ENCODE measurements at regions not wholly inside any gene's neighbourhood (a gene's known extent, or its start where the extent isn't known, plus 50 kb on each side); places are given as distances from the start of the nearest gene placed in this dataset.

DNA sequence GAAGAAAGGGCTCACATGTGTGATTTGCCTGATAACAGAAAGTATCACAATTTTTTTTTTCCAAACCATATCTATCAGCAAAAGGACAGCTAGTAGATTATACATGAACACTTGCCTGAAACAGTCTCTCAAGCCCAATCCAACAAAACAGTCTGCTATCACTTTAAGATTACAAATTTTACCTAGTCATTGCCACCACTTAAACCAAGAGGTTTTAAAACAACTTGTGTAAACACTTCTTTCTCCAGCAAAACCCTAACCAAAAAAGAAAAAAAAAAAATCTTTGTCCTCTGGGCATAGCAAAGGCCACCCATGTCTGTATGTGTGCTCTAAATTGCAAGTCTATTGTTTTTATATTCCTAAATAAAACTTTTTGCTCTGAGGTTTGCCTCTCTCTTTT lies 1568.4 kb downstream of the GRIK2 start:
- no peaks in the 10 kb centered on the region for H3K27me3 ChIP-seq
- no peaks in the 10 kb centered on the region for H3K9me3 ChIP-seq
- no peak overlapping the region for H3K4me3 ChIP-seq
- H3K36me3 ChIP-seq, result no peaks in the 10 kb centered on the region
- no peak for DNase-seq
- intact Hi-C loops (cut with DNase I), result no loop called here
- no peak for ATAC-seq
- TF ChIP-seq, protein P1, sequence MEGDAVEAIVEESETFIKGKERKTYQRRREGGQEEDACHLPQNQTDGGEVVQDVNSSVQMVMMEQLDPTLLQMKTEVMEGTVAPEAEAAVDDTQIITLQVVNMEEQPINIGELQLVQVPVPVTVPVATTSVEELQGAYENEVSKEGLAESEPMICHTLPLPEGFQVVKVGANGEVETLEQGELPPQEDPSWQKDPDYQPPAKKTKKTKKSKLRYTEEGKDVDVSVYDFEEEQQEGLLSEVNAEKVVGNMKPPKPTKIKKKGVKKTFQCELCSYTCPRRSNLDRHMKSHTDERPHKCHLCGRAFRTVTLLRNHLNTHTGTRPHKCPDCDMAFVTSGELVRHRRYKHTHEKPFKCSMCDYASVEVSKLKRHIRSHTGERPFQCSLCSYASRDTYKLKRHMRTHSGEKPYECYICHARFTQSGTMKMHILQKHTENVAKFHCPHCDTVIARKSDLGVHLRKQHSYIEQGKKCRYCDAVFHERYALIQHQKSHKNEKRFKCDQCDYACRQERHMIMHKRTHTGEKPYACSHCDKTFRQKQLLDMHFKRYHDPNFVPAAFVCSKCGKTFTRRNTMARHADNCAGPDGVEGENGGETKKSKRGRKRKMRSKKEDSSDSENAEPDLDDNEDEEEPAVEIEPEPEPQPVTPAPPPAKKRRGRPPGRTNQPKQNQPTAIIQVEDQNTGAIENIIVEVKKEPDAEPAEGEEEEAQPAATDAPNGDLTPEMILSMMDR (IDR thresholded peaks at IDR 0.05), result no peak
- TF ChIP-seq POLR2A (IDR thresholded peaks at IDR 0.05), result no peak
- no peaks in the 10 kb centered on the region for H3K4me1 ChIP-seq
- H3K27ac ChIP-seq, result no peak overlapping the region

DNA sequence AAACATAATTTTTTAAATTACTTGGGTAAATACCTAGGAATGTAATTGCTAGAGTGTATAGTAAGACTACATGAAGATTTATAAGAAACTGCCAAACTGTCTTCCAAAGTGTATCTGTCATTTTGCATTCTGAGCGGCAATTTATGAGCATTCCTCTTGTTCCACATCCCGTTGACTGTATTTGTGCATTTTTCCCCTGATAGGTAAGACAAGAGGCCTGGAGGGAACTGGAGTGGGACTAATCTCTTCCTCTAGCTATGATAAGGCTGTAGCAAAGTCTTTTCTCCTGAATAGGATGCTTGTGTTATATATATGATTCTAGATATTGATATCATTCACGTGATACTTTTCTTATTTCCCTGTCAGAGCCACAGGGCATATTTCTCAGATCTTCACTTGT lies 1557.5 kb downstream of the GRIK2 start:
- no peak for ATAC-seq
- Histone ChIP-seq H3K4me1 (no peaks in the 10 kb centered on the region), H3K9me3 (no peaks in the 10 kb centered on the region), H3K27me3 (peaks cover 0 to 4% of the 10 kb centered on the region in 2 donors), H3K36me3 (no peaks in the 10 kb centered on the region), H3K4me3 (no peak overlapping the region), H3K27ac (no peak overlapping the region)
- DNase-seq, result no peak
- intact Hi-C loops (cut with DNase I), result no loop called here
- WGBS (ENCODE audit: insufficient coverage, low coverage, low lambda C conversion rate, missing lambda C conversion rate), result 43% methylated on average over 3 of the region's 3 CpGs
- TF ChIP-seq, protein P1 (IDR thresholded peaks at IDR 0.05), result no peak
- no peak for TF ChIP-seq POLR2A (IDR thresholded peaks at IDR 0.05)

DNA sequence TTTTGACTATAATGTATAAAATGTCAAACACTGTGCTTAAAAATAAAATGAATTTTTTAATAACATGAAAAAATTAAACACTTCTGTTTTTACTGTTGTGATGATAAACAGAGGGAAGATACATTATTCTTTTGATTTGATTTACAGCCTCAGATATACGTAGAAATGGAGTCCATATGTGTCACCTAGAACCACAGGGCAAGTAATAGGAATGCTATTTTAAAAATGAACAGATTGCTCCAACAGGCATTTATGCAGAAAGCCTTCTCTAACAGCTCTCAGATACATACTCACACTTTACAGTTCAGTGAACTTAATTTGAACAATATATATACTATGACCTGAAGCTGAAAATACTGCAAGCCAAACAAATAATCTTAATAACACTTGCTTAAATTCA lies 1551.0 kb downstream of the GRIK2 start:
- no peak overlapping the region for H3K27ac ChIP-seq
- TF ChIP-seq, protein P1 (IDR thresholded peaks at IDR 0.05), result no peak
- no peak for TF ChIP-seq POLR2A (IDR thresholded peaks at IDR 0.05)
- 24% methylated on average over 1 of the region's 1 CpG for WGBS (ENCODE audit: insufficient coverage, low coverage, low lambda C conversion rate, missing lambda C conversion rate)
- H3K9me3 ChIP-seq, result no peaks in the 10 kb centered on the region
- no peak for DNase-seq
- ATAC-seq, result no peak
- no peaks in the 10 kb centered on the region for H3K4me1 ChIP-seq
- H3K4me3 ChIP-seq, result no peak overlapping the region
- H3K27me3 ChIP-seq, result no peaks in the 10 kb centered on the region
- intact Hi-C loops (cut with DNase I), result no loop called here
- no peaks in the 10 kb centered on the region for H3K36me3 ChIP-seq

DNA sequence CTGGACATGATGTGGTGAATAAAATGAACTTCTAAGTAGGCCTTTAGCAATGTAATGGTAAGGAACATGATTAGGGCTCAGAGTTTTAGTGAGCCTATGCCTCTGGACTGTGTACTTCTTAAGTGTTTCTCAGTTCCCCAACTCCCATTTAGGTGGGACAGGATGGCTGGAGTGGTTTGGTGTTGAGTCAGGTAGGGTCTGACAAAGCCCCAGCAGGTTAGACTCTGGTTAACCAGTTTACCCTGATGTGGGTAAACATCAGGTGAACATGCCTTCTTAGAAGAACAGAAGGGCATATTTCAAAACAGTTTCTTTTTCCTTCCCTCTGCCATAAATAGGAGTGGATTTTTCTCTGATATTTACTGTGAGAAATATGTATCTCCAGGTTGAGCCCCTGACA lies 1548.7 kb downstream of the GRIK2 start:
- no peak for TF ChIP-seq POLR2A (IDR thresholded peaks at IDR 0.05)
- TF ChIP-seq, protein P1 (IDR thresholded peaks at IDR 0.05), result no peak
- intact Hi-C loops (cut with DNase I), result no loop called here
- H3K27me3 ChIP-seq, result no peaks in the 10 kb centered on the region
- H3K27ac ChIP-seq, result no peak overlapping the region
- H3K4me3 ChIP-seq, result no peak overlapping the region
- ATAC-seq, result no peak
- H3K9me3 ChIP-seq, result no peaks in the 10 kb centered on the region
- H3K36me3 ChIP-seq, result no peaks in the 10 kb centered on the region
- DNase-seq, result no peak
- no peaks in the 10 kb centered on the region for H3K4me1 ChIP-seq

DNA sequence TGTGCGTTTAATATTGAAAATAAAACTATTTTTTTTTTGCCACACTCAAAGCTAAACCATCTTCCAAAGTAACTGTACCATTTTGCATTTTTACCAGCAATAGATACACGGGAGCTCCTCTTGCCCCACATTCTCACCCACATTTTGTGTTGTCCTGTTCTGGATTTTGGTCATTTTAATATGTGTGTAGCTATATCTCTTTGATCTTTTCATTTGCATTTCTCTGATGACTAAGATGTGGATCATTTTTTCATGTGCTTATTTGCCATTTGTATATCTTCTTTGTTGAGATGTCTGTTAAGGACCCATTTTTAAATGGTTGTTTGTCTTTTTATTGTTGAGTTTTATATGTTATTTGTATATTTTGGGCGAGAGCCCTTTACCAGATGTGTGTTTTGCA lies 1543.5 kb downstream of the GRIK2 start:
- Histone ChIP-seq H3K36me3 (no peaks in the 10 kb centered on the region), H3K9me3 (no peaks in the 10 kb centered on the region), H3K4me3 (no peak overlapping the region), H3K27ac (no peak overlapping the region), H3K4me1 (no peaks in the 10 kb centered on the region), H3K27me3 (no peaks in the 10 kb centered on the region)
- TF ChIP-seq, protein P1 (IDR thresholded peaks at IDR 0.05), result no peak
- no peak for TF ChIP-seq POLR2A (IDR thresholded peaks at IDR 0.05)
- ATAC-seq (no peak), DNase-seq (no peak)
- intact Hi-C loops (cut with DNase I), result no loop called here
- 32% methylated on average over 3 of the region's 3 CpGs for WGBS (ENCODE audit: insufficient coverage, low coverage, low lambda C conversion rate, missing lambda C conversion rate)
